Right ventricle myocardium superior (tissue), 1 donor: ENCODE measurements at regions not wholly inside any gene's neighbourhood (a gene's known extent, or its start where the extent isn't known, plus 50 kb on each side); places are given as distances from the start of the nearest gene placed in this dataset.

Experiments used
- ATAC-seq: fragments of 200-7000 bp; cut with Tn5 transposase; one replicate; pipeline ENCODE4 v1.9.1; 2020; ENCODE audit warnings: mild to moderate bottlenecking; ENCODE audit not compliant: poor library complexity
- DNase-seq: peaks from one replicate; pipeline ENCODE4 v3.0.0-alpha.2; 2020
- intact Hi-C: fragments of 100-400 bp; cut with DNase I; formaldehyde crosslinking; loops from one replicate; pipeline ENCODE4 v1.11.2; 2022
- donor health status: DM: no; HTN: yes; CAD: no; lungs with severe emphysema.

- intact Hi-C loops, result no loop called here
- no peak for DNase-seq
Observed at GRCh38 chr2:173764094-173764493, 201.1 kb downstream of the SP3 start.

GRCh38 chr2:173766537-173767289, 198.5 kb downstream of the SP3 start:
- ATAC-seq (no peak), DNase-seq (no peak)
- intact Hi-C loops, result no loop called here

More at GRCh38 chr2:173764094-173764493, 201.1 kb downstream of the SP3 start:
- ATAC-seq, result peak; percentile 31

GRCh38 chr2:173770947-173771678, 194.1 kb downstream of the SP3 start:
- intact Hi-C loops, result no loop called here
- ATAC-seq, result no peak
- DNase-seq, result no peak

GRCh38 chr2:173772205-173772604, 193.0 kb downstream of the SP3 start:
- DNase-seq (no peak), ATAC-seq (no peak)
- intact Hi-C loops, result no loop called here

- no peak for ATAC-seq
- intact Hi-C loops, result no loop called here
- no peak for DNase-seq
Observed at GRCh38 chr2:173773076-173773475, 192.1 kb downstream of the SP3 start.

GRCh38 chr2:173775440-173775839, 189.7 kb downstream of the SP3 start:
- no peak for DNase-seq
- intact Hi-C loops, result no loop called here
- no peak for ATAC-seq

- intact Hi-C loops, result no loop called here
- DNase-seq (no peak), ATAC-seq (no peak)
Observed at GRCh38 chr2:173782681-173783080, 182.5 kb downstream of the SP3 start.

GRCh38 chr2:173783382-173783781, 181.8 kb downstream of the SP3 start:
- ATAC-seq (no peak), DNase-seq (no peak)
- intact Hi-C loops, result no loop called here

- ATAC-seq, result no peak
- no peak for DNase-seq
- intact Hi-C loops, result no loop called here
Observed at GRCh38 chr2:173785813-173786212, 179.4 kb downstream of the SP3 start.

GRCh38 chr2:173791502-173791901, 173.7 kb downstream of the SP3 start:
- DNase-seq, result no peak
- intact Hi-C loops, result no loop called here
- no peak for ATAC-seq

GRCh38 chr2:173792166-173792565, 173.0 kb downstream of the SP3 start:
- intact Hi-C loops, result no loop called here
- ATAC-seq, result no peak
- DNase-seq, result no peak

GRCh38 chr2:173792741-173793140, 172.4 kb downstream of the SP3 start:
- intact Hi-C loops, result no loop called here
- ATAC-seq, result no peak
- no peak for DNase-seq

GRCh38 chr2:173793709-173794565, 171.2 kb downstream of the SP3 start:
- intact Hi-C loops, result no loop called here
- ATAC-seq (no peak), DNase-seq (no peak)

- no peak for ATAC-seq
- DNase-seq, result no peak
- intact Hi-C loops, result no loop called here
Observed at GRCh38 chr2:173797586-173798263, 167.4 kb downstream of the SP3 start.

- intact Hi-C loops, result no loop called here
- DNase-seq, result no peak
- no peak for ATAC-seq
Observed at GRCh38 chr2:173802518-173802917, 162.7 kb downstream of the SP3 start.

GRCh38 chr2:173803449-173803848, 161.7 kb downstream of the SP3 start:
- intact Hi-C loops, result no loop called here
- ATAC-seq (no peak), DNase-seq (no peak)

GRCh38 chr2:173806761-173807160, 158.4 kb downstream of the SP3 start:
- intact Hi-C loops, result no loop called here
- DNase-seq (no peak), ATAC-seq (no peak)

GRCh38 chr2:173808718-173809117, 156.5 kb downstream of the SP3 start:
- ATAC-seq, result no peak
- intact Hi-C loops, result no loop called here
- no peak for DNase-seq

GRCh38 chr2:173812321-173812720, 152.9 kb downstream of the SP3 start:
- intact Hi-C loops, result no loop called here
- ATAC-seq (no peak), DNase-seq (no peak)
